ENCODE measurements at regions not wholly inside any gene's neighbourhood (a gene's known extent, or its start where the extent isn't known, plus 50 kb on each side); places are given as distances from the start of the nearest gene placed in this dataset.

DNA sequence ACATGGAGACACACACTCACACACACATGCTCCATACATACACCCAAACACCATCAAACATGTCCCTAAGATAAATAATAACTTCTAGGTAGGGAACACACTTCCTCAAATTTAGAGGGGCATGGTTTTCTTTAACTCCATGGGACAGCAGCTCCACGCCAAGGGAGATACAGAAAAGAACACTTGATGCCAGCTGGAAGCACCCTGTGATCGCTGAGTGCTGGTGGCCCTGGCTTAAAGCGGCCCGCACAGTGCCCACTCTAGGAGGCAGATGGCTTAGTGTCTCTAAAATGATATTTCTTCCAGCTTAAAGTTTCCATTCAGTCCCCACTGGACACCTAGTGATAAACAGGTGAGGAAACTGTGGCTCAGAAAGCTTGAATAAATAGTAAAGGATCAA lies 232.9 kb downstream of the UACA start:
- H3K36me3 ChIP-seq: no peaks in the 10 kb centered on the region
- peaks cover 3% of the 10 kb centered on the region for H3K4me1 ChIP-seq (ENCODE audit: insufficient read depth)
- H3K27ac ChIP-seq: no peak overlapping the region
- WGBS, 3 donors: 82 to 96% (median 94%) methylated on average over 4 of the region's 4 CpGs
- H3K9me3 ChIP-seq: no peaks in the 10 kb centered on the region
- DNase-seq: no peak
- H3K4me3 ChIP-seq: no peak overlapping the region
- TF ChIP-seq POLR2A (IDR thresholded peaks at IDR 0.05): no peak
- no peak for TF ChIP-seq EP300 (IDR thresholded peaks at IDR 0.05)
- TF ChIP-seq, protein P1, sequence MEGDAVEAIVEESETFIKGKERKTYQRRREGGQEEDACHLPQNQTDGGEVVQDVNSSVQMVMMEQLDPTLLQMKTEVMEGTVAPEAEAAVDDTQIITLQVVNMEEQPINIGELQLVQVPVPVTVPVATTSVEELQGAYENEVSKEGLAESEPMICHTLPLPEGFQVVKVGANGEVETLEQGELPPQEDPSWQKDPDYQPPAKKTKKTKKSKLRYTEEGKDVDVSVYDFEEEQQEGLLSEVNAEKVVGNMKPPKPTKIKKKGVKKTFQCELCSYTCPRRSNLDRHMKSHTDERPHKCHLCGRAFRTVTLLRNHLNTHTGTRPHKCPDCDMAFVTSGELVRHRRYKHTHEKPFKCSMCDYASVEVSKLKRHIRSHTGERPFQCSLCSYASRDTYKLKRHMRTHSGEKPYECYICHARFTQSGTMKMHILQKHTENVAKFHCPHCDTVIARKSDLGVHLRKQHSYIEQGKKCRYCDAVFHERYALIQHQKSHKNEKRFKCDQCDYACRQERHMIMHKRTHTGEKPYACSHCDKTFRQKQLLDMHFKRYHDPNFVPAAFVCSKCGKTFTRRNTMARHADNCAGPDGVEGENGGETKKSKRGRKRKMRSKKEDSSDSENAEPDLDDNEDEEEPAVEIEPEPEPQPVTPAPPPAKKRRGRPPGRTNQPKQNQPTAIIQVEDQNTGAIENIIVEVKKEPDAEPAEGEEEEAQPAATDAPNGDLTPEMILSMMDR (IDR thresholded peaks at IDR 0.05): no peak
- H3K27me3 ChIP-seq: no peaks in the 10 kb centered on the region
- intact Hi-C loops (cut with DNase I): no loop called here

- TF ChIP-seq POLR2A (IDR thresholded peaks at IDR 0.05) (no peak), EP300 (IDR thresholded peaks at IDR 0.05) (no peak)
- TF ChIP-seq, protein P1 (IDR thresholded peaks at IDR 0.05): no peak
- no peak overlapping the region for H3K27ac ChIP-seq
- H3K4me1 ChIP-seq (ENCODE audit: insufficient read depth): peaks cover 3% of the 10 kb centered on the region
- no peak overlapping the region for H3K4me3 ChIP-seq
- 82 to 89% (median 86%) methylated on average over 5 of the region's 5 CpGs for WGBS, 3 donors
- H3K9me3 ChIP-seq: no peaks in the 10 kb centered on the region
- H3K36me3 ChIP-seq: no peaks in the 10 kb centered on the region
- no peaks in the 10 kb centered on the region for H3K27me3 ChIP-seq
- intact Hi-C loops (cut with DNase I): no loop called here
- DNase-seq: no peak
Observed at GRCh38 chr15:70530017-70530499, 233.3 kb downstream of the UACA start.

DNA sequence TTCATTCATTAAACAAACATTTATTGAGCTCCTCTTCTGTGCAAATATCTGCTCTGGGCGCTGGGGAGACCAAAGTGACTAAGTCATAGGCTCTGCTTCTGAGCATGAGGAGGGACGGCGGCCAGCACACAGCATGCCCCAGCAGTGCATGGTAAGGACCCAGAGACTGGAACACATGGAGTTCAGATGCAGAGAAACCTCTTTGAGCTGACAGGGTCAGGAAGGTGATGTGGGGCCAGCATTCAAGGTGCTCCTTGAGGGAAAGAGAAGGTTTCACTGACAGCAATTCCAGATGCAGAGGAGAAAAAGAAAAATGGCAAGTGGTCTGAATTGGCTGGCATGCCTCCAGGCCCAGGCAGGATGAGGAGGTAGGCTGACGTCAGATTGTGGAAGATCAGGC lies 234.5 kb downstream of the UACA start:
- no peaks in the 10 kb centered on the region for H3K36me3 ChIP-seq
- H3K27ac ChIP-seq: no peak overlapping the region
- no peak for TF ChIP-seq EP300 (IDR thresholded peaks at IDR 0.05)
- H3K4me3 ChIP-seq: no peak overlapping the region
- H3K4me1 ChIP-seq (ENCODE audit: insufficient read depth): peaks cover 3% of the 10 kb centered on the region
- no peak for DNase-seq
- intact Hi-C loops (cut with DNase I): no loop called here
- no peaks in the 10 kb centered on the region for H3K9me3 ChIP-seq
- no peaks in the 10 kb centered on the region for H3K27me3 ChIP-seq
- 77 to 95% (median 94%) methylated on average over 4 of the region's 4 CpGs for WGBS, 3 donors

- DNase-seq: no peak
- Histone ChIP-seq H3K9me3 (no peaks in the 10 kb centered on the region), H3K27ac (no peak overlapping the region), H3K4me3 (no peak overlapping the region), H3K27me3 (no peaks in the 10 kb centered on the region), H3K4me1 (ENCODE audit: insufficient read depth) (peaks cover 3% of the 10 kb centered on the region), H3K36me3 (no peaks in the 10 kb centered on the region)
- WGBS, 3 donors: 54 to 79% (median 59%) methylated on average over 6 of the region's 6 CpGs
- no peak for TF ChIP-seq POLR2A (IDR thresholded peaks at IDR 0.05)
- TF ChIP-seq, protein P1 (IDR thresholded peaks at IDR 0.05): no peak
- no peak for TF ChIP-seq EP300 (IDR thresholded peaks at IDR 0.05)
- intact Hi-C loops (cut with DNase I): no loop called here
Observed at GRCh38 chr15:70528270-70528706, 235.1 kb downstream of the UACA start.

DNA sequence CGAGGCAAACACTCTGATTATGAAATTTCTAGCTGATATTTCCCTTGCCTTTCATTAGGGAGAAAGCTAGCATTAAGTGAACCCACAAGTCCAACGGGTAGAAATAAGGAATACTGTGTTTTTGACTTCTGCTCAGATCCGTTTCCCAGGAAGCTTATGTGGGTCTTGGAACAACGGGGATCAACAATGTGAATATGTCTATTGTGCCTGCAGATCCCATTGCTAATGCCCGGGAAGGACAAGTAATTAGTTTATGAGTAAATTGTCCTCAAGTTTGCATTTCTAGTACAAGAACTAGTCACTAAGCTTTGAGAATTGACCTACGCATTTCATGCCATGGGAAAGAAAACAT lies 236.4 kb downstream of the UACA start:
- no peaks in the 10 kb centered on the region for H3K36me3 ChIP-seq
- H3K4me1 ChIP-seq (ENCODE audit: insufficient read depth): peaks cover 3% of the 10 kb centered on the region
- H3K27me3 ChIP-seq: no peaks in the 10 kb centered on the region
- no peak overlapping the region for H3K27ac ChIP-seq
- H3K9me3 ChIP-seq: no peaks in the 10 kb centered on the region
- intact Hi-C loops (cut with DNase I): no loop called here
- 49 to 62% (median 60%) methylated on average over 6 of the region's 6 CpGs for WGBS, 3 donors
- H3K4me3 ChIP-seq: no peak overlapping the region
- TF ChIP-seq POLR2A (IDR thresholded peaks at IDR 0.05): no peak
- TF ChIP-seq, protein P1 (IDR thresholded peaks at IDR 0.05): no peak
- TF ChIP-seq EP300 (IDR thresholded peaks at IDR 0.05): no peak
- no peak for DNase-seq
